ENCODE measurements at regions not wholly inside any gene's neighbourhood (a gene's known extent, or its start where the extent isn't known, plus 50 kb on each side); places are given as distances from the start of the nearest gene placed in this dataset.

- no peak overlapping the region for H3K4me3 ChIP-seq (replicated peaks; ENCODE audit: low read depth, low read length)
- TF ChIP-seq CTCF (IDR thresholded peaks at IDR 0.05; ENCODE audit: low read length, missing control alignments): no peak
- no peak for DNase-seq (ENCODE audit: low read depth)
Measured at GRCh38 chr13:72149701-72150100, 282.7 kb upstream of the DACH1 start.

- TF ChIP-seq CTCF (IDR thresholded peaks at IDR 0.05; ENCODE audit: low read length, missing control alignments): no peak
- H3K4me3 ChIP-seq (replicated peaks; ENCODE audit: low read depth, low read length): no peak overlapping the region
- DNase-seq (ENCODE audit: low read depth): no peak
Measured at GRCh38 chr13:72146816-72147215, 279.8 kb upstream of the DACH1 start.

GRCh38 chr13:72145383-72145782 is 278.4 kb upstream of the DACH1 start:
- DNase-seq (ENCODE audit: low read depth): peak; percentile 4
- no peak overlapping the region for H3K4me3 ChIP-seq (replicated peaks; ENCODE audit: low read depth, low read length)
- no peak for TF ChIP-seq CTCF (IDR thresholded peaks at IDR 0.05; ENCODE audit: low read length, missing control alignments)

GRCh38 chr13:72144636-72145035 is 277.6 kb upstream of the DACH1 start:
- H3K4me3 ChIP-seq (replicated peaks; ENCODE audit: low read depth, low read length): no peak overlapping the region
- no peak for TF ChIP-seq CTCF (IDR thresholded peaks at IDR 0.05; ENCODE audit: low read length, missing control alignments)
- DNase-seq (ENCODE audit: low read depth): no peak

- no peak for TF ChIP-seq CTCF (IDR thresholded peaks at IDR 0.05; ENCODE audit: low read length, missing control alignments)
Measured at GRCh38 chr13:72141855-72142519, 275.0 kb upstream of the DACH1 start.

GRCh38 chr13:72139192-72139591 is 272.2 kb upstream of the DACH1 start:
- H3K4me3 ChIP-seq (replicated peaks; ENCODE audit: low read depth, low read length): no peak overlapping the region
- DNase-seq (ENCODE audit: low read depth): no peak
- no peak for TF ChIP-seq CTCF (IDR thresholded peaks at IDR 0.05; ENCODE audit: low read length, missing control alignments)

More at GRCh38 chr13:72141855-72142519, 275.0 kb upstream of the DACH1 start:
- no peak overlapping the region for H3K4me3 ChIP-seq (replicated peaks; ENCODE audit: low read depth, low read length)
- DNase-seq (ENCODE audit: low read depth): peak; percentile 79

GRCh38 chr13:72132075-72132474 is 265.1 kb upstream of the DACH1 start:
- H3K4me3 ChIP-seq (replicated peaks; ENCODE audit: low read depth, low read length): no peak overlapping the region
- DNase-seq (ENCODE audit: low read depth): no peak
- TF ChIP-seq CTCF (IDR thresholded peaks at IDR 0.05; ENCODE audit: low read length, missing control alignments): no peak

Measured in fibroblast of pulmonary artery (primary cell).